Lung (tissue), 11 donors: ENCODE measurements at regions not wholly inside any gene's neighbourhood (a gene's known extent, or its start where the extent isn't known, plus 50 kb on each side); places are given as distances from the start of the nearest gene placed in this dataset.

Experiments
- ATAC-seq: fragments of 200-7000 bp; cut with Tn5 transposase; one replicate; pipeline ENCODE4 v1.9.1; 2020; ENCODE audit warnings: moderate number of reproducible peaks; ENCODE audit not compliant: insufficient read depth, low FRiP score
- DNase-seq, 3 donors: peaks; one replicate each; pipeline ENCODE4 v3.0.0-alpha.2; 2013 to 2017
- H3K27ac ChIP-seq, 2 donors: one replicate each; pipeline ENCODE4 v1.5.1; 2013; ENCODE audit warnings: mild to moderate bottlenecking in 2 of 2, moderate library complexity in 2 of 2, control low read depth in 1 of 2, inconsistent platforms in 1 of 2, low read depth in 1 of 2, low read length in 1 of 2
- H3K27me3 ChIP-seq, 3 donors: one replicate each; pipeline ENCODE4 v1.5.1; 2013; ENCODE audit warnings: low read length in 2 of 3; ENCODE audit not compliant: control insufficient read depth in 3 of 3, insufficient read depth in 3 of 3
- H3K36me3 ChIP-seq, 4 donors: one replicate each; pipeline ENCODE4 v1.5.1; 2013; ENCODE audit warnings: low read length in 4 of 4, mild to moderate bottlenecking in 1 of 4, moderate library complexity in 1 of 4; ENCODE audit not compliant: control insufficient read depth in 4 of 4, insufficient read depth in 4 of 4
- H3K4me1 ChIP-seq, 5 donors: one replicate each; pipeline ENCODE4 v1.5.1; 2013; ENCODE audit warnings: low read length in 5 of 5, mild to moderate bottlenecking in 2 of 5, moderate library complexity in 1 of 5; ENCODE audit not compliant: control insufficient read depth in 5 of 5, insufficient read depth in 5 of 5
- H3K4me3 ChIP-seq: one replicate; pipeline ENCODE4 v1.5.1; 2013; ENCODE audit warnings: mild to moderate bottlenecking, control low read depth, moderate library complexity
- H3K9ac ChIP-seq, 2 donors: one replicate each; pipeline ENCODE4 v1.5.1; 2013; ENCODE audit warnings: low read length in 2 of 2, control low read depth in 1 of 2; ENCODE audit not compliant: insufficient read depth in 1 of 2
- H3K9me3 ChIP-seq, 4 donors: one replicate each; pipeline ENCODE4 v1.5.1; 2013; ENCODE audit warnings: low read length in 3 of 4, mild to moderate bottlenecking in 1 of 4, moderate library complexity in 1 of 4; ENCODE audit not compliant: control insufficient read depth in 4 of 4, insufficient read depth in 3 of 4
- WGBS, 2 donors: extraction: QIAGEN DNeasy Blood & Tissue Kit; methylation state at CpG; one replicate each; pipeline ENCODE4 v1.1.7; 2013; 5-methylcytosine and 5-hydroxymethylcytosine counted together
- TF ChIP-seq, protein P1 (sequence below): IDR thresholded peaks from 2 replicates; pipeline ENCODE4 v1.5.1; 2012; ENCODE audit warnings: mild to moderate bottlenecking; ENCODE audit errors: control extremely low read depth, extremely low read depth
- donor health status: control.
- donor health status: control.
- donor health status: Bipolar disorder and iron deficiency.
- donor health status: healthy.
- donor health status: DM: yes; HTN: yes; CAD: no.

- DNase-seq (no peak), ATAC-seq (no peak)
- peaks cover 0 to 26% (median 0%) of the 10 kb centered on the region in 5 donors for H3K4me1 ChIP-seq
- WGBS, 2 donors = 86 to 88% methylated on average over 3 of the region's 3 CpGs
- no peak overlapping the region for H3K9ac ChIP-seq
- H3K27me3 ChIP-seq = no peaks in the 10 kb centered on the region
- H3K4me3 ChIP-seq = no peak overlapping the region
- no peak overlapping the region for H3K27ac ChIP-seq
- H3K36me3 ChIP-seq = no peaks in the 10 kb centered on the region
- H3K9me3 ChIP-seq = no peaks in the 10 kb centered on the region
- TF ChIP-seq, protein P1, sequence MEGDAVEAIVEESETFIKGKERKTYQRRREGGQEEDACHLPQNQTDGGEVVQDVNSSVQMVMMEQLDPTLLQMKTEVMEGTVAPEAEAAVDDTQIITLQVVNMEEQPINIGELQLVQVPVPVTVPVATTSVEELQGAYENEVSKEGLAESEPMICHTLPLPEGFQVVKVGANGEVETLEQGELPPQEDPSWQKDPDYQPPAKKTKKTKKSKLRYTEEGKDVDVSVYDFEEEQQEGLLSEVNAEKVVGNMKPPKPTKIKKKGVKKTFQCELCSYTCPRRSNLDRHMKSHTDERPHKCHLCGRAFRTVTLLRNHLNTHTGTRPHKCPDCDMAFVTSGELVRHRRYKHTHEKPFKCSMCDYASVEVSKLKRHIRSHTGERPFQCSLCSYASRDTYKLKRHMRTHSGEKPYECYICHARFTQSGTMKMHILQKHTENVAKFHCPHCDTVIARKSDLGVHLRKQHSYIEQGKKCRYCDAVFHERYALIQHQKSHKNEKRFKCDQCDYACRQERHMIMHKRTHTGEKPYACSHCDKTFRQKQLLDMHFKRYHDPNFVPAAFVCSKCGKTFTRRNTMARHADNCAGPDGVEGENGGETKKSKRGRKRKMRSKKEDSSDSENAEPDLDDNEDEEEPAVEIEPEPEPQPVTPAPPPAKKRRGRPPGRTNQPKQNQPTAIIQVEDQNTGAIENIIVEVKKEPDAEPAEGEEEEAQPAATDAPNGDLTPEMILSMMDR = no peak
Observed at GRCh38 chr12:75583355-75583754, 71.9 kb upstream of the KRR1 start.

DNA sequence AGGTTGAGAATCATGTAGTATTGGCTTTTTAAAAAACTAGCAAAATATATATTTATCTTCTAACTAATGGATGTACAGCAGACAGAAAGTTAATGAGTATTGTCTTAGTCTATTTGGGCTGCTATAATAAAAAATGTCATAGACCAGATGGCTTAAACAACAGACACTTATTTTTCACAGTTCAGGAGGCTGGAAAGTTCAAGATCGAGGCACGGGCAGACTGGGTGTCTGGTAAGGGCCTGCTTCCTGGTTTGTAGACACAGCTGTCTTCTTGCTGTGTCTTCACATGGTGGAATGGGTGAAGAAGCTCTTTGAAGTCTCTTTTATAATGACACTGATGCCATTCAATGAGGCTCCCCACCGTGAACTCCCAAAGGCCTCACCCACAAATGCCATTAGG lies 70.1 kb upstream of the KRR1 start:
- H3K27me3 ChIP-seq = no peaks in the 10 kb centered on the region
- WGBS, 2 donors = 83 to 84% methylated on average over 3 of the region's 3 CpGs
- ATAC-seq (no peak), DNase-seq (peak; percentile 78 to 95 (median 92))
- TF ChIP-seq, protein P1 = no peak
- H3K4me1 ChIP-seq = peaks cover 0 to 26% (median 0%) of the 10 kb centered on the region in 5 donors
- no peak overlapping the region for H3K4me3 ChIP-seq
- H3K36me3 ChIP-seq = no peaks in the 10 kb centered on the region
- no peaks in the 10 kb centered on the region for H3K9me3 ChIP-seq
- no peak overlapping the region for H3K27ac ChIP-seq
- H3K9ac ChIP-seq = no peak overlapping the region

GRCh38 chr12:75579552-75579951 lies 68.1 kb upstream of the KRR1 start:
- WGBS, 2 donors = 76 to 86% methylated on average over 3 of the region's 3 CpGs
- H3K27ac ChIP-seq = no peak overlapping the region
- H3K27me3 ChIP-seq = no peaks in the 10 kb centered on the region
- ATAC-seq = no peak
- H3K9me3 ChIP-seq = no peaks in the 10 kb centered on the region
- H3K4me1 ChIP-seq = peaks cover 0 to 26% (median 0%) of the 10 kb centered on the region in 5 donors
- TF ChIP-seq, protein P1 = no peak
- no peak for DNase-seq
- no peak overlapping the region for H3K9ac ChIP-seq
- no peak overlapping the region for H3K4me3 ChIP-seq
- no peaks in the 10 kb centered on the region for H3K36me3 ChIP-seq

GRCh38 chr12:75578546-75578945 lies 67.1 kb upstream of the KRR1 start:
- peaks cover 0 to 24% (median 0%) of the 10 kb centered on the region in 5 donors for H3K4me1 ChIP-seq
- H3K9me3 ChIP-seq = no peaks in the 10 kb centered on the region
- no peak overlapping the region for H3K27ac ChIP-seq
- TF ChIP-seq, protein P1 = no peak
- no peak overlapping the region for H3K9ac ChIP-seq
- 75 to 82% methylated on average over 2 of the region's 2 CpGs for WGBS, 2 donors
- DNase-seq (no peak), ATAC-seq (no peak)
- no peak overlapping the region for H3K4me3 ChIP-seq
- H3K36me3 ChIP-seq = no peaks in the 10 kb centered on the region
- no peaks in the 10 kb centered on the region for H3K27me3 ChIP-seq
